ENCODE measurements at regions not wholly inside any gene's neighbourhood (a gene's known extent, or its start where the extent isn't known, plus 50 kb on each side); places are given as distances from the start of the nearest gene placed in this dataset.
"Not testable (repeated sequence)": the region's sequence is repeated elsewhere in the genome, so short reads cannot be mapped to it uniquely, and the experiment has no call there.

DNA sequence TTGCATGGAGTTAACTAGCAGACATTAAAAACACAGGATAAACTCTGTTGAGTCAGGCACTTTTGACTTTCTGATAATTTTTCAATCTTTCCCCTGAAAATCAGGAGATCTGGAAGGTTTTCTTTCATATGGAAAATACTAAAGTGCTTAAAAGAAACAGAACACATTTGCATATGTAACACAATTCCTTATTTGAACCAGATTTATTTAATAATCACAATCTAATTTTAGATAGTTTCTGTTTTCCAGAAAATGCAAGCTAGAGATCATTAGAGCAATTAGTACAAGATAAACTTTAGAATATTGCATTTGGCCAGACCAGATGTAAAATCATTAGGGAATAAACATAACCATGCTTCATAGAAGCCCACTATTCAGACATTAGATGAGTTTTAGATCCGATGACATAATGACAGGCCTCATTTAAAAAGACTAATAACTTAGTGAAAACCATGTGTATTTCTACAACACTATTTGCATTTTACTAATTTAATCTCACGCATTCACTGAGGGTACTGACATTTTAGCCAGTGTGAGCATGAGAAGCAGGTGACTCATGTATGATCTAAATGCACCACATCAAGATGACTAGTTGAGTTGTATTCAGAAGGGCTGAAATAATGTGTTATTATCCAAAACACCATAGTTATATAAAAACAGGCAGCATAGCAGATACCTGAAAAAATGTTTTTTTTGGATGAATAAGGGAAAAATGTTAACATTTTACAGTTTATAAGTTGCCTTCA, 611.5 kb downstream of the LTN1 start:
- not testable (repeated sequence) for H3K4me3 ChIP-seq; H3K4me1 ChIP-seq; H3K27ac ChIP-seq; DNase-seq; H3K27me3 ChIP-seq; H3K9me3 ChIP-seq (replicated peaks); H3K36me3 ChIP-seq

DNA sequence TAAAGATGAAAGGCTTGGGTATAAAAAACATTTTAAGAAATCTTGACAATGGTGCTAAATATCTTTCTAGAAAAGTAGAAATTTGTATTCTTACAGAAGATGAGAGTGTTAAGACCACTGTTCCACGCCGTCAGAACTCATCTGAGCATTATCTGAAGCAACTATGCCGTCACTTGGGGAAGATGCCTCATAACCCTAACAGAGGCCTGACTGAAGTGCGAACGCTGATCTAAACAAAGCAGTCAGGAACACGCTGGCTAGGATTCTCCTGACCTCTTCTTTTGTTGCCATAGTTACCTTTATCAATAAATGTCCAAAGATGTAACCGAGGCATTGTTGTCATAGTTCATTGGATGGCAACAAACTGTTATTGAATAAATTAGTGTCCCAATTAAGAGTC, 612.4 kb downstream of the LTN1 start:
- Histone ChIP-seq H3K27ac (no peak overlapping the region), H3K4me3 (no peak overlapping the region), H3K36me3 (no peaks in the 10 kb centered on the region), H3K27me3 (no peaks in the 10 kb centered on the region), H3K4me1 (no peaks in the 10 kb centered on the region), H3K9me3 (replicated peaks) (no peaks in the 10 kb centered on the region)
- DNase-seq, result no peak

DNA sequence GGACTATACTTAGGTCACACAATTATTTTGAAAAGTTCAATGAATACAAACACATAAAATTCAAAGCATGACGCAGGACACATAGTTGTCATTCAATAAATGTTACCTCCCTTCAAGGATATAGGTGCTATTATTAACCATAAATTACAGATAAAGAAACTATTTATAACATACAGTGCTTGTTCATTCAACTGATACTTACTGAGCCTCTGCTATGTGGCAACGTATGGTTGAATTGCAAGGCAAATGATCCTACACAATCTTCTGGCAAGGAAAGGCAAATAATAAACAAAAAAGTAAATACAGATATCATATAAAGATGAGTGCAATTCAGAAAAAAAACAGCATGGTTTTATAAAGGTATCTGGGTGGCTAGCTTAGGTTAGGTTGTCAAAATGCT, 614.7 kb downstream of the LTN1 start:
- H3K27me3 ChIP-seq, result no peaks in the 10 kb centered on the region
- DNase-seq, result no peak
- H3K4me3 ChIP-seq, result no peak overlapping the region
- H3K9me3 ChIP-seq (replicated peaks), result no peaks in the 10 kb centered on the region
- no peaks in the 10 kb centered on the region for H3K4me1 ChIP-seq
- H3K27ac ChIP-seq, result no peak overlapping the region
- H3K36me3 ChIP-seq, result no peaks in the 10 kb centered on the region

DNA sequence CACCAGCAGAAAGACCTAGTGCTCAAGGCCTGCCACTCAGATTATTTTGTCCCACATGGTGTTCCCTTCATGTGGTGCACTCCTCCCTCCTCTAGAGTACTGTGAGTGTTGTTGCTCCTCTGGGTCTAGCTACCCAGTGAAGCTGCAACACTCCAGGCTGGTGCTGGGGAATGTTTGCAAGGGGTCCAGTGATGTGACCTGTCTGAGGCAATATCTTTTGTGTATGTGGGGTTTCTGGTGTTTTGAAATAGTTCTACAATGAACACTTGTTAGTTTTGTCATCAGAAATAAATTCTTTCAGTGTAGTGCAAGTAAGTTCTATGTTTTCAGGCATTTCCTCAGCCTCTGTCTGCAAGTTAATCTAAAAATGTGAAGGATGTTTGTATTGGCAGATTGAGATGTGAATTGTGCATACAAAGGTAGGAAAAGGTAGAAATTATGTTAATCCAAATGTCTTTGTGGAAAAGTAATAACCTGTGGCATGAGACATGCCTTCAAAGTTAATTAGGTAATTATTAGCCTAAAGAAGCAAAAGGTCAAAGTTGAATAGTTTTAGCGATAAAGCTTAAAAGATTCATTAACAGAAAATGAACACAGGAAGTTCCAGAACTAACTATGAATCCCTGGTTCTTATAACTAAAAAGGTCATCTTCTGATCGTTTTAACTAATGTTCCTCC, 616.8 kb downstream of the LTN1 start:
- Histone ChIP-seq H3K27ac (no peak overlapping the region), H3K4me1 (no peaks in the 10 kb centered on the region), H3K4me3 (no peak overlapping the region), H3K27me3 (no peaks in the 10 kb centered on the region), H3K9me3 (replicated peaks) (no peaks in the 10 kb centered on the region), H3K36me3 (no peaks in the 10 kb centered on the region)
- DNase-seq, result no peak

DNA sequence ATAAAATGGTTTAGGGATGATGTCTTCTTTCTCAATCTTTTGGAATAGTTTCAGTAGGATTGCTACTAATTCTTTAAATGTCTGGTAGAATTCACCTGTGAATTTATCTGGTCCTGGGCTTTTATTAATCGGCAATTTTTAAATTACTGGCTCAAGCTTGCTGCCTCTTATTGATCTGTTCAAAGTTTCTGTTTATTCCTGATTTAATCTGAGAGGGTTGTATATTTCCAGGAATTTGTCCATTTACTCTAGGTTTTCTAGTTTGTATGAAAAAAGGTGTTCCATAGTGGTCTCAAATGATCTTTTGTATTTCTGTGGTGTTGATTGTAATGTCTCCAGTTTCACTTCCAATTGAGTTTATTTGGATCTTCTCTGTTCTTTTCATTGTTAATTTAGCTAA, 617.8 kb downstream of the LTN1 start:
- DNase-seq, result no peak
- no peaks in the 10 kb centered on the region for H3K36me3 ChIP-seq

DNA sequence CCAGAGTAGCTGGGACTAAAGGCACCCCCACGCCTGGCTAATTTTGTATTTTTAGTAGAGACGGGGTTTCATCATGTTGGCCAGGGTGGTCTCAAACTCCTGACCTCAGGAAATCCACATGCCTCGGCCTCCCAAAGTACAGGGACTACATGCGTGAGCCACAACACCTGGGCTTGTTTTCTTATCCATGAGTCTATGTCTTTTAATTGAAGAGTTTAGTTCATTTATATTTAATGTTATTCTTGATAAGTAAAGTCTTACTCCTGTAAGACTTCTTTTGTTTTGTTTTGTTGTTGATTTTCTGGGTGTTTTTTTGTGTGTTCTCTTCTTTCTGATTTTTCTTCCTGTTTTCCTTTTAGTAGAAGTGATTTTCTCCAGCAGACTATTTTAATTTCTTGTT, 621.0 kb downstream of the LTN1 start:
- DNase-seq, result no peak
- Histone ChIP-seq H3K4me3 (no peak overlapping the region), H3K4me1 (no peaks in the 10 kb centered on the region), H3K36me3 (no peaks in the 10 kb centered on the region), H3K27ac (no peak overlapping the region), H3K9me3 (replicated peaks) (no peaks in the 10 kb centered on the region), H3K27me3 (no peaks in the 10 kb centered on the region)

More for the DNA sequence above, 617.8 kb downstream of the LTN1 start:
- no peaks in the 10 kb centered on the region for H3K9me3 ChIP-seq (replicated peaks)
- H3K4me3 ChIP-seq, result no peak overlapping the region
- H3K27me3 ChIP-seq, result no peaks in the 10 kb centered on the region
- H3K27ac ChIP-seq, result no peak overlapping the region
- no peaks in the 10 kb centered on the region for H3K4me1 ChIP-seq

DNA sequence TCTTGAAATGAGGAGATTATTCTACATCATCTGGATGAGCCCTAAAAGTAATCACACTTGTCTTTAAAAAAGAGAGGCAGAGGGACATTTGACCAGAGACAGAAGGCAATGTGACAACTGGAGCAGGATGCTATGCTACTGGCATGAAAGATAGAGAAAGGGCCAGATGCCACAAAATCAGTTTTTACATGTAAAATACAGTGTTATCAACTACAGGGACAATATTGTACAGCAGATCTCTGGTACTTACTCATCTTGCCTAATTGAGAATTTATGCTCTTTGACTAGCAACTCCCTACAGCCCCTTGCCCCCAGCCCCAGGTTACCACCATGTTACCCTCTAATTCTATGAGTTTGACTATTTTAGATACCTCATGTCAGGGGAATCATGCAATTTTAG, 633.4 kb downstream of the LTN1 start:
- Histone ChIP-seq H3K36me3 (no peaks in the 10 kb centered on the region), H3K9me3 (replicated peaks) (no peaks in the 10 kb centered on the region), H3K27me3 (no peaks in the 10 kb centered on the region), H3K27ac (no peak overlapping the region), H3K4me1 (no peaks in the 10 kb centered on the region), H3K4me3 (no peak overlapping the region)
- DNase-seq, result no peak

DNA sequence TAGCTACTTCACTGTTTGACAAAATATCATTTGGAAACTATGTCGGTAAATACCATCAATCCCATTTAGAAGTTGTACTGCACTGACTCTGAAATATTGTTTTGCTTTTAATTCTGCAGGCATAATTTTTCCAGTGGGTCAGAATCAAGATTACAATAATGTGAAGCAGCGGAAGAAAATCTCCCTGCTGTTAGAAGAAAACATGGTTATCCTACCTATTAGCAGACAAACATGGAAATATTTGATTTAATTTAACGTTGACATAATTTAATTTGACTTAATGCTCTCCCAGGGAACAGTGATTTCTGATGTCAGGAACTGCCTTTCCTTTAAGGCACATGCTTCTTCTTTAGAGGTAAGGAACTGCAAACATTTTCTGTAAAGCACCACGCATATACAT, 634.0 kb downstream of the LTN1 start:
- Histone ChIP-seq H3K4me1 (no peaks in the 10 kb centered on the region), H3K27ac (no peak overlapping the region), H3K27me3 (no peaks in the 10 kb centered on the region), H3K9me3 (replicated peaks) (no peaks in the 10 kb centered on the region), H3K4me3 (no peak overlapping the region), H3K36me3 (no peaks in the 10 kb centered on the region)
- DNase-seq, result no peak

DNA sequence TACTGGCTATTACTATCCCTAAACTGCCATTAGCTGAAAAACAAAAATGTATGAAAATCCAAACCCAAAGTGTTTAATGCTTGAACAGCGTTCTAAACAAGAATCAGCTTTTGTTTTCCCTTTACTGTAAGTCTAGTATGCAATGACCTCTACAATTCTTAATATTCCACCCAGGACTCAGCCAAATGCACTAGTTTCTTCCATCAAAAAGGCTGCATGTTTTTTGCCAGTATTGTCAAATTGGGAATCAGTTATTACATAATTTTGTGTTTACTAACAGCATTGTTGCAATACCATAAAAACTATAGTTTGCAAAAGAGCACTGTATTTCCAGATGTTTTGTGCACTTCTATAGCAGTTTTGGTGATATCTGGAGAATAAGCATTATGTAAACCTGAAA, 634.5 kb downstream of the LTN1 start:
- Histone ChIP-seq H3K4me1 (no peaks in the 10 kb centered on the region), H3K4me3 (no peak overlapping the region), H3K27ac (no peak overlapping the region), H3K36me3 (no peaks in the 10 kb centered on the region), H3K27me3 (no peaks in the 10 kb centered on the region), H3K9me3 (replicated peaks) (no peaks in the 10 kb centered on the region)
- no peak for DNase-seq

DNA sequence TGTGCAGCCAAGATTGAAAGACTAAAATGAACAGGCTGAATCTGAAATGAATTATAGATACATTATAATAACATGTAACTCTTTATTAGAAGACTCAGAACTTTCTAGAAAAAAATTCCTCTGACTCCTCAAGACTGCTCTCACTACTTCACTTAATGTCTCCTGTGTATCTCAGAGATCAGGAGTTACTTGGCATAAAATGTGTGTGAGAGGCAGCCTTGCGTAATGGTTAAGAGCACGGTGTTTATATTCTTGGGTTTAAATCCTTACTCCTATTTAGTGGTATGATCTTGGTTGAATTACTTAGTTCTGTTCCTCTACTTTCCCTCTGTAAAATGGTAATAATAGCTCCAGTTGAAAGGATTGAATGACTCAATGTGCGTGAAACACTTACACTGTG, 634.9 kb downstream of the LTN1 start:
- no peaks in the 10 kb centered on the region for H3K4me1 ChIP-seq
- no peaks in the 10 kb centered on the region for H3K27me3 ChIP-seq
- no peak overlapping the region for H3K4me3 ChIP-seq
- H3K9me3 ChIP-seq (replicated peaks), result no peaks in the 10 kb centered on the region
- no peak for DNase-seq
- H3K36me3 ChIP-seq, result no peaks in the 10 kb centered on the region
- no peak overlapping the region for H3K27ac ChIP-seq

DNA sequence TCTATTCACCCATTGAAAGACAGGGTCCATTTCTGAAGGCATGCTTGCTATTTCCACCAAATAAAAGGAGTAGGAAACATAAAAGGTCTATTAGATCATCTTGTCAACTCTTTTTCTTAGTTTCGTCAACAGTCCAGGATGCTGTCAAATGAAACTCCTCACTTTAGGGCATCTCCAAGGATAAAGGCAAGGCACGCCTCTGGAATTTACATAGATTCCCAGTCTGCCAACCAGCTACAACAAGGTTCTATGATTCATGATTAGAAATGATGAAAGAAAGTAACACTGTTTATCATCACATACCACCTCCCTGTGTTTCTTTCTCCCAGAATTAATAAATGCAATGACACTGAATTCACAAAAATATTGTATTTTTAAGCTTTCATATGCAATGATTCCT, 636.3 kb downstream of the LTN1 start:
- Histone ChIP-seq H3K27ac (no peak overlapping the region), H3K27me3 (no peaks in the 10 kb centered on the region), H3K36me3 (no peaks in the 10 kb centered on the region), H3K4me1 (no peaks in the 10 kb centered on the region), H3K9me3 (replicated peaks) (no peaks in the 10 kb centered on the region), H3K4me3 (no peak overlapping the region)
- DNase-seq, result no peak

DNA sequence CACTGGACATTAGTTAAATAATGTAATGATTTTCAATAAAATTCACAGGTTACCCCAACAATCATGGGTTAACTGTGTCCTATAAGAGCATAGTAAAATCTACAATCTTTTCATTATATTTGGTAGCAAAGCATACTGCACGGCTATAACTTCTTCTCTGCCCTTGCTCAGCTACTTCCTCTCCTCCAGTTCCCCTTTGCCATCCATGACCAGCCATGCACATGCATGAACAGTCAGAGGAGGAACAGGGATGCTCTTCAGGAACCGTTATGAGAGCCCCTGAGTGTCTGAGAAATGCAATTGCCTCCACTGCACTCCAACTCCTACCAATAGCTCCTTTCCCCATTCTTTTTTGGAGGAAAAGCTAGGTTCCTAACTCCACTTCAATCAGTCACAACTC, 646.7 kb downstream of the LTN1 start:
- Histone ChIP-seq H3K36me3 (no peaks in the 10 kb centered on the region), H3K9me3 (replicated peaks) (no peaks in the 10 kb centered on the region), H3K27ac (no peak overlapping the region), H3K4me1 (peaks cover 9% of the 10 kb centered on the region), H3K4me3 (no peak overlapping the region), H3K27me3 (no peaks in the 10 kb centered on the region)
- no peak for DNase-seq

DNA sequence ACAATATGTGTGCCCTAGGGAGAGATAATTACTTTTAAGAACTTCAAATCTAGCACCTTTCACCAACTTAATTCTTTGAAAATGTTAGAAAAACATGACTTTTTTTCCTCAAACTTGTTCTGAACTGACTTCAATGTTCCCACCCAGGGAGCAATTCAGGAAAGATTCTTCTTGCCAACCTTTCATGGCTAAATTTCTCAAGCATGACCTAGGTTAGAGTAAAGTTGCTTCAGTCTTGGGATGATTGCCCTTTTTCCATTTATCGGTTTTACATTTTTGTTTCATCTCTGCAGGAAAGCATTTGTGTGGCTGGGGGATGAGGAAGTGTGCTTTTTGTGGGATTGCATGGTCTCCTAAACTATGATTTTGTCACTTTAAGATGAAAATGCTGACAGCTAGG, 647.7 kb downstream of the LTN1 start:
- no peak overlapping the region for H3K4me3 ChIP-seq
- H3K27ac ChIP-seq, result no peak overlapping the region
- no peak for DNase-seq
- peaks cover 9% of the 10 kb centered on the region for H3K4me1 ChIP-seq
- no peaks in the 10 kb centered on the region for H3K36me3 ChIP-seq
- H3K27me3 ChIP-seq, result no peaks in the 10 kb centered on the region
- H3K9me3 ChIP-seq (replicated peaks), result no peaks in the 10 kb centered on the region

DNA sequence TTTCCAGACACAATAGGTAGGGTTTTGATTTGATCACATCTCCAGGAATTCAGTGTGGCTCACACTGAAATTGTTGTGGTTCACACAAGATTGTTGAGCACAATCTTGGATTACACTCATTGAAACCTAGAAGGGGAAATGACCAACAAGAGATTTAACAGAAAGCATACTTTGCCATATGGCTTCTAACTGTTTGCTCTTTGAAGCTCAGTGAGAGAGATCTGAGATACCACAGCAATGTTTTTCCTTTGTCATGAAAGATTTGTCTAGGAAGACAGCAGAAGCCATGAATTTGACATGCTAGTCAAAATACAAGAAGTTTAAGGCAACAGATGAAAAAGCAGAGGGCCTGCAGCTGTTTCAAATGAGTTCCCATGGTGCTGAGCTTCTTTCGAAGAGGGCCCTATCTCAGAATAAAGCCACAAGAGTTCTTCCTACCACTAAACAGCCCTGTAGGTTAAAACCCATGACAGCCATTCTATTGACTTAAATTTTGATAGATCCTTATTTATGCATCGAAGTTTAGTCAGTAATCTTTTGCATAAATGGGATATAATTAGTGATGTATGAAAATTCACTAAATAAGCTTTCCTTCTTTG, 650.4 kb downstream of the LTN1 start:
- no peaks in the 10 kb centered on the region for H3K9me3 ChIP-seq (replicated peaks)
- no peaks in the 10 kb centered on the region for H3K36me3 ChIP-seq
- H3K4me1 ChIP-seq, result peaks cover 9% of the 10 kb centered on the region
- H3K27me3 ChIP-seq, result no peaks in the 10 kb centered on the region
- H3K4me3 ChIP-seq, result no peak overlapping the region
- peak; percentile 46 to 79 for DNase-seq
- H3K27ac ChIP-seq, result peak overlapping the region; percentile 11

DNA sequence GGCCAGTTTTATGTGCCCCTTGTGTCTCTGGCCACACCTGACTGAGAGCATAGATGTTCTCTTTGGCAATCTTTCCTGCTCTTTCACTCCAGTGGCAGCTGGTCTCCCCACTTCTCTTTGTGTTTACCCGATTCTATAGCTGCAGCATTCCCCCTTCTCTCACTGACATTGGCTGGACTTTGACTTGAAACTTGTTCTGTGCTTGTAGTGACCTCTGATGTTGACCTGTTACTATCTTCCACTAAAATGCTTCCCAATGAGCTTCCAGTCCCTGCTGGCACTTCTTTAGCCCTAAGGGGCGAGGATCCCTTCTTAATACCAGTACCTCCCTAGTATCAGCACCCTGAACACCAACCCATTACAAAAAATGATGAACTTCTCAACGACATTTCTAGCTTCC, 653.3 kb downstream of the LTN1 start:
- DNase-seq, result no peak
- no peaks in the 10 kb centered on the region for H3K36me3 ChIP-seq
- H3K9me3 ChIP-seq (replicated peaks), result no peaks in the 10 kb centered on the region
- no peaks in the 10 kb centered on the region for H3K27me3 ChIP-seq
- H3K27ac ChIP-seq, result no peak overlapping the region
- no peak overlapping the region for H3K4me3 ChIP-seq
- peaks cover 12% of the 10 kb centered on the region for H3K4me1 ChIP-seq
